ENCODE measurements at regions not wholly inside any gene's neighbourhood (a gene's known extent, or its start where the extent isn't known, plus 50 kb on each side); places are given as distances from the start of the nearest gene placed in this dataset.
A peak's percentile ranks its signal among the peaks of the same experiment; 100 is the strongest.

- TF ChIP-seq, protein P1, sequence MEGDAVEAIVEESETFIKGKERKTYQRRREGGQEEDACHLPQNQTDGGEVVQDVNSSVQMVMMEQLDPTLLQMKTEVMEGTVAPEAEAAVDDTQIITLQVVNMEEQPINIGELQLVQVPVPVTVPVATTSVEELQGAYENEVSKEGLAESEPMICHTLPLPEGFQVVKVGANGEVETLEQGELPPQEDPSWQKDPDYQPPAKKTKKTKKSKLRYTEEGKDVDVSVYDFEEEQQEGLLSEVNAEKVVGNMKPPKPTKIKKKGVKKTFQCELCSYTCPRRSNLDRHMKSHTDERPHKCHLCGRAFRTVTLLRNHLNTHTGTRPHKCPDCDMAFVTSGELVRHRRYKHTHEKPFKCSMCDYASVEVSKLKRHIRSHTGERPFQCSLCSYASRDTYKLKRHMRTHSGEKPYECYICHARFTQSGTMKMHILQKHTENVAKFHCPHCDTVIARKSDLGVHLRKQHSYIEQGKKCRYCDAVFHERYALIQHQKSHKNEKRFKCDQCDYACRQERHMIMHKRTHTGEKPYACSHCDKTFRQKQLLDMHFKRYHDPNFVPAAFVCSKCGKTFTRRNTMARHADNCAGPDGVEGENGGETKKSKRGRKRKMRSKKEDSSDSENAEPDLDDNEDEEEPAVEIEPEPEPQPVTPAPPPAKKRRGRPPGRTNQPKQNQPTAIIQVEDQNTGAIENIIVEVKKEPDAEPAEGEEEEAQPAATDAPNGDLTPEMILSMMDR (IDR thresholded peaks at IDR 0.05; ENCODE audit: low read depth, low read length): no peak
- no peak for DNase-seq (ENCODE audit: extremely low read depth, low read depth)
These were observed 164.8 kb upstream of the SGK1 start for GRCh38 chr6:134482593-134483270.

DNA sequence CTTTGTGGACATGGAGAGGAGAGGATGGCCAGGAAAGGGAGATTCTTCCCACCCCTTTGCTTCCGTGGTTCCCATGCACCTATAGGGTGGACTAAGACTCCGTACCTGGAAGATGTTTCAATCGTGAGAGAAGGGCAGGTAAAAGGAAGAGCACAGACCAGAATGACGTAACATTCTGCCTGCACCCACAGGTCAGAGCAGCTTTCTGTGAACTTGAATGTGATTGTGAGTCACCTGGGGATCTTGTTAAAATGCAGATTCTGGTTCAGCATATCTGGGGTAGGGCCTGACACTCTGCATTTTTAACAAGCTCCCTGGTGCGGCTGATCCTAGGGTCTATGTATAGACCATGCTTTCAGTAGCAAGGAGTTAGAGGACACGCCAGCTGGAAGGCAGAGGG is 164.1 kb upstream of the SGK1 start:
- DNase-seq (ENCODE audit: extremely low read depth, low read depth): no peak

DNA sequence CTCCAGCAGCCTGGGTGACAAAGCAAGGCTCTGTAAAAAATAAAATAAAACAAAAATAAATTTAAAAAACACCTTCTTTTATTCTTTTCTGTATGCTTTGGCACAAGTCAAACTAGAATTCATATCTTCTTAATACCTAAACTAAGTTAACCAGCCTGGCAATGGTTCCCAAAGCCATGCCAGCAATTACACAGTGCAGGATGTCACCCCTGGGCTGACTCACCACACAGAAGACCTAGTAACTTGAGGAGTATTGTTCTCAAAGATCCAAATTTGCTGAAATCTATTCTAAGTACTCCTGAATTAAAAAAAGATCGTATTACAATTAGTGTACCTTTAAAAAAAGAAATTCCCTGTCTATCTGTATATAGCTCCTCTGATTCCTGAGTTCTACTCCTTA is 162.7 kb upstream of the SGK1 start:
- DNase-seq (ENCODE audit: extremely low read depth, low read depth): no peak
- TF ChIP-seq, protein P1 (IDR thresholded peaks at IDR 0.05; ENCODE audit: low read depth, low read length): no peak

More for the DNA sequence above, 164.1 kb upstream of the SGK1 start:
- TF ChIP-seq, protein P1 (IDR thresholded peaks at IDR 0.05; ENCODE audit: low read depth, low read length): no peak

GRCh38 chr6:134478764-134479399 is 161.0 kb upstream of the SGK1 start:
- DNase-seq (ENCODE audit: extremely low read depth, low read depth): no peak
- TF ChIP-seq, protein P1 (IDR thresholded peaks at IDR 0.05; ENCODE audit: low read depth, low read length): no peak

- no peak for DNase-seq (ENCODE audit: extremely low read depth, low read depth)
- TF ChIP-seq, protein P1 (IDR thresholded peaks at IDR 0.05; ENCODE audit: low read depth, low read length): no peak
These were observed 160.2 kb upstream of the SGK1 start for GRCh38 chr6:134477991-134478635.

GRCh38 chr6:134474955-134475354 is 157.0 kb upstream of the SGK1 start:
- peak; percentile 42 for DNase-seq (ENCODE audit: extremely low read depth, low read depth)
- TF ChIP-seq, protein P1 (IDR thresholded peaks at IDR 0.05; ENCODE audit: low read depth, low read length): no peak

GRCh38 chr6:134472661-134473060 is 154.7 kb upstream of the SGK1 start:
- DNase-seq (ENCODE audit: extremely low read depth, low read depth): no peak
- TF ChIP-seq, protein P1 (IDR thresholded peaks at IDR 0.05; ENCODE audit: low read depth, low read length): no peak

Measured in AG09319 (cell line).